Prostate gland (tissue), 2 donors: ENCODE measurements at regions not wholly inside any gene's neighbourhood (a gene's known extent, or its start where the extent isn't known, plus 50 kb on each side); places are given as distances from the start of the nearest gene placed in this dataset.

Source experiments
- CTCF ChIP-seq, 4 experiments: fragments of 200-600 bp in 2 of 4; fragments of 450-650 bp in 2 of 4; sonication (generic) in 2 of 4; IDR thresholded peaks; 1 replicate in 3 of 4; 2 replicates in 1 of 4; pipeline ENCODE4 v1.5.1; 2016 to 2019; ENCODE audit warnings: antibody characterized with exemption in 4 of 4, mild to moderate bottlenecking in 2 of 4, moderate library complexity in 2 of 4
- POLR2A ChIP-seq: fragments of 450-650 bp; IDR thresholded peaks from one replicate; pipeline ENCODE4 v1.6.1; 2016; ENCODE audit warnings: antibody characterized with exemption, mild to moderate bottlenecking
- POLR2AphosphoS5 ChIP-seq: sonication (generic); formaldehyde crosslinking; IDR thresholded peaks from one replicate; pipeline ENCODE4 v1.6.1; 2017; ENCODE audit warnings: antibody characterized with exemption

GRCh38 chr15:98152156-98152555 is 191.7 kb downstream of the ARRDC4 start:
- TF ChIP-seq CTCF (IDR thresholded peaks at IDR 0.05) (no peak), POLR2AphosphoS5 (no peak), POLR2A (no peak)
